Posterior vena cava (tissue), 2 donors: ENCODE measurements at regions not wholly inside any gene's neighbourhood (a gene's known extent, or its start where the extent isn't known, plus 50 kb on each side); places are given as distances from the start of the nearest gene placed in this dataset.

Experiments used
- DNase-seq: peaks from one replicate; pipeline ENCODE4 v3.0.0-alpha.2; 2020; ENCODE audit warnings: low spot score
- intact Hi-C, 2 donors: fragments of 100-400 bp; cut with DNase I; formaldehyde crosslinking; loops; one replicate each; pipeline versions ENCODE4 v1.14.1 to v1.14.2; 2022 to 2023
- donor health status: DM: yes; HTN: yes; CAD: no.
- donor health status: DM: yes; HTN: yes; CAD: no.

DNA sequence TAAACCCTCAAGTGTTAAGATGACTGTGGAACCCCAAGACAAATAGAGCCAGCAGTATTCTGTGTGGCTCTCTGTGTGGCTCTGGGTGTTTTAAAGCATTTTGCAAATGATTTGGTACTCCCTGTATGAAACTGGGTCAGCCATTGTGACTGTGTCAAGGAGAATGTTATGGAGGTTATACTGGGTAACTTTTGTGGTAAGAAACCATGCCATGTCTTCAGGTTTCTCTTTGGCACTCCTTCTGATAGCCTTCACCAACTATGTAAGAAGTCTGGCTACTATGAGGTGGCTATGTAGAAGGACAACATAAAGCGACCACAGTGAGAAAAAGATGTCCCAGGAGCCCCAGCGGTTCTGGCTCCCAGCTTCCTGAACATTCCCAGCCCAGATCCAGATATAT, 226.6 kb upstream of the RHOBTB1 start:
- intact Hi-C loops: no loop called here
- DNase-seq: no peak

DNA sequence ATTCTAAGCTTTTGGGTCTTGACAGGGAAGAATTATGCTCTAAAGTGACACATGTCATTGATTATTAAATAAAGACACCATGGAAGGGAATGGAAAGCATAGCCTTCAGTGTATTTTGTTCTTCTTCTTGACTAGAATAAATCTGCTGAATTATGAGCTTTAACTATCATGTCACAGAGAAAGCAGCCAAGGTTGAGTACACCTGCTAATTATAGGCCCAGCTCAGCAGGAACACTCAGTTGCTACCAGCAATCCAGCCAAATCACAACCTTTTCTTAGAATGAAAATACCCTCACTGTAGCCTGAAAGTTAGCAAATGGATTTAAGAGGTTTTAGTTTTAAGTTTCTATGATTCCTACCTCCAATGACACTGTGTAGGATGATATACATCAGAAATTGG, 225.3 kb upstream of the RHOBTB1 start:
- DNase-seq: no peak
- intact Hi-C loops: no loop called here

GRCh38 chr10:61166489-61166888, 222.5 kb upstream of the RHOBTB1 start:
- intact Hi-C loops: no loop called here
- DNase-seq: no peak

DNA sequence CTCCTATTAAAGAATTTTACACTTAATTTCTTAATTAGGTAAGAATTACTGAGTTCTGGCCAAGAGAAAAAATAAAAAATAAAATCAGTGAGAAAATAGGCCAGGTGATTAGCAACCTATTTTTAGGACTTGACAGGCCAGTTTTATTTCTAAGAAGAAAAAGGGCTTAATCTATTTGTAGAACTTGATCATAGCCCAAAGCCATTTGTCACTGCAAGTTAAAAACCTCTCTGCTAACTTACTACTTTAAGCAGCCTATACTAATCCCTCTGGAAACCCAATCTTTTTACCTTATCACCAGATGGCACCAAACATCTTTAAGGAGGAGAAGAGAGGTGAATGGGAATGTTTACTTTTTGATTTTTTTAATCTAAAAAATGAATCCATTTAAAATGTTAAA, 222.1 kb upstream of the RHOBTB1 start:
- no peak for DNase-seq
- intact Hi-C loops: no loop called here

GRCh38 chr10:61164458-61165160, 220.6 kb upstream of the RHOBTB1 start:
- DNase-seq: peak; percentile 83
- intact Hi-C loops: no loop called here

DNA sequence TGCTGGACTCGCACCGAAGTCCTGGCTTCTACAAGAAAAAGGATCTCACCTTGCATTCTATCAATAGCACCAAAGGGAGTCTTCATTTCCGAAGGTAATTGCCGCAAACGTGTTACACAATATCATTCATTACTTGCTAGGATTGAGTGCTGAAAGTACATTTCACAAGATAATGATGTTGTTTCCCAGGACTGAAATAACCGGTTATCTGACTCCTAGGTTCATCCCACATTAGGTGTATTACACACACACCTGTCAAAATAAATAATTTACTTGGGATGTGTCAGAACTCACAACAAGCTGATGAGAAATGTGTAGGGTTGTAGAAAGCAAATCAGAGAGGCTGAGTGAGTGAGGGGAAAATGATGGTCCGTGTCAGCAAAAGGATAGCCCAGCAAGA, 219.4 kb upstream of the RHOBTB1 start:
- intact Hi-C loops: no loop called here
- DNase-seq: no peak

DNA sequence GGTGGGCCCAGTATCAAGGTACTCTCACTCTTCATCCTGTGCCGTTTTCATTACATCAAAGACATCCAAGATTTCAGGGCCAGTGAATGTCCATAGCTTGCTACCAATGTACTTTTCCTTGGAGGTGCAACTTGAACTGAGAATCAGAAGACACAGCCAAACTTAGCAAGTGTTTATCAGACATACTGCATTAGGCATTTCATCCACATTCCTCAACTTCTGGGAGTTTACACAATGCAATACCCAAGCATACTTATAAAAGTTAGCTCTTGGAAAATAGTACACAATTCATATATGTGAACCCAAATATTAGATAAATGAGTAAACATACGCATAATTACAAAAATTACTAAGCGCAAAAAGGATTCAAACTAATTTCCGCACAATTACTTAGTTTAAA, 216.3 kb upstream of the RHOBTB1 start:
- intact Hi-C loops: no loop called here
- no peak for DNase-seq

DNA sequence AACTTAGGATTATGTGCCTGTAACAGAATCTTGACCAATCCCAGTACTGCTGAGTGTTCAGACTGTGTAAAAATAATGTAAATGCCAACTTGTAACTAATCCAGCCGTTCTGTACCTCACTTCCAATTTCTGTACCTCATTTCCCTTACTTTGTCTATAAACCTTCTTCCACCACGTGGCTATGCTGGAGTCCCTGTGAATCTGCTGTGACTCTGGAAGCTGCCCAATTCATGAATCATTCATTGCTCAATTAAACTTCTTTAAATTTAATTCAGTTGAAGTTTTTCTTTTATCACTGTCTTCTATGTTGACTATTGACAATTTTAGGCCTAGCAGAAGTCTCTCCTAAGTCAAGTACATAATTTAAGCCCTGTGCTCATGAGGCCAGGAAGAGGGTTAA, 215.3 kb upstream of the RHOBTB1 start:
- intact Hi-C loops: loop anchor here in 1 of 2 donors (10.0 kb wide), 1 partner anchor 126 kb away; no protein-coding TSS in a partner anchor
- no peak for DNase-seq

- intact Hi-C loops: loop anchor here in 1 of 2 donors (10.0 kb wide), 1 partner anchor 128 kb away; no protein-coding TSS in a partner anchor
- DNase-seq: no peak
These were observed 213.2 kb upstream of the RHOBTB1 start for GRCh38 chr10:61157182-61157581.

DNA sequence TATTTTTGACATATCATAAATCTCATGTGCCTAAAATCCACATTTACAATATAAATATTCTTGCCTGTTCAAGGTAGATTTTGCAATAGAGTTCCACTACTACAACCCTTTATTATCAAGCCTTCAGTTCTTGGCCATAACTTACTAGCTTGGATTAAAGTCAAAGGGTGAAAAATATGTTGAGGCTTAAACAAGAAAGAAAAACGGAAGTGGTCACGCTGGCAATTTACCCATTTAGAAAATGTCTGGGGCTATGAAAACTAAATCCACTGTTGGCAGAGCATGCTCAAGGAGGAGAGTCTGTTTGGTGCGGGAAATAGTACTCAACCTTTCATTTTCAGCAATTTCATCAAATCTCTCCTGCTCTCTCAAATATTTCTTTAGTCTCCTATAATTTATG, 209.8 kb upstream of the RHOBTB1 start:
- no peak for DNase-seq
- intact Hi-C loops: loop anchor here in 1 of 2 donors (10.0 kb wide), 1 partner anchor 131 kb away; no protein-coding TSS in a partner anchor

GRCh38 chr10:61151059-61151458, 207.1 kb upstream of the RHOBTB1 start:
- no peak for DNase-seq
- intact Hi-C loops: loop anchor here in 1 of 2 donors (10.0 kb wide), 1 partner anchor 134 kb away; no protein-coding TSS in a partner anchor

- DNase-seq: no peak
- intact Hi-C loops: loop anchor here in 1 of 2 donors (10.0 kb wide), 1 partner anchor 596 kb away; no protein-coding TSS in a partner anchor
These were observed 204.5 kb upstream of the RHOBTB1 start for GRCh38 chr10:61148451-61148850.

- intact Hi-C loops: loop anchor here in 1 of 2 donors (10.0 kb wide), 1 partner anchor 602 kb away; no protein-coding TSS in a partner anchor
These were observed 199.0 kb upstream of the RHOBTB1 start for GRCh38 chr10:61142987-61143386.

GRCh38 chr10:61140765-61141392, 196.9 kb upstream of the RHOBTB1 start:
- no peak for DNase-seq
- intact Hi-C loops: loop anchor here in 1 of 2 donors (10.0 kb wide), 1 partner anchor 604 kb away; no protein-coding TSS in a partner anchor

More at GRCh38 chr10:61142987-61143386, 199.0 kb upstream of the RHOBTB1 start:
- no peak for DNase-seq

GRCh38 chr10:61139592-61139953, 195.6 kb upstream of the RHOBTB1 start:
- intact Hi-C loops: loop anchor here in 1 of 2 donors (5.0 kb wide), 1 partner anchor 143 kb away; no protein-coding TSS in a partner anchor
- DNase-seq: no peak

DNA sequence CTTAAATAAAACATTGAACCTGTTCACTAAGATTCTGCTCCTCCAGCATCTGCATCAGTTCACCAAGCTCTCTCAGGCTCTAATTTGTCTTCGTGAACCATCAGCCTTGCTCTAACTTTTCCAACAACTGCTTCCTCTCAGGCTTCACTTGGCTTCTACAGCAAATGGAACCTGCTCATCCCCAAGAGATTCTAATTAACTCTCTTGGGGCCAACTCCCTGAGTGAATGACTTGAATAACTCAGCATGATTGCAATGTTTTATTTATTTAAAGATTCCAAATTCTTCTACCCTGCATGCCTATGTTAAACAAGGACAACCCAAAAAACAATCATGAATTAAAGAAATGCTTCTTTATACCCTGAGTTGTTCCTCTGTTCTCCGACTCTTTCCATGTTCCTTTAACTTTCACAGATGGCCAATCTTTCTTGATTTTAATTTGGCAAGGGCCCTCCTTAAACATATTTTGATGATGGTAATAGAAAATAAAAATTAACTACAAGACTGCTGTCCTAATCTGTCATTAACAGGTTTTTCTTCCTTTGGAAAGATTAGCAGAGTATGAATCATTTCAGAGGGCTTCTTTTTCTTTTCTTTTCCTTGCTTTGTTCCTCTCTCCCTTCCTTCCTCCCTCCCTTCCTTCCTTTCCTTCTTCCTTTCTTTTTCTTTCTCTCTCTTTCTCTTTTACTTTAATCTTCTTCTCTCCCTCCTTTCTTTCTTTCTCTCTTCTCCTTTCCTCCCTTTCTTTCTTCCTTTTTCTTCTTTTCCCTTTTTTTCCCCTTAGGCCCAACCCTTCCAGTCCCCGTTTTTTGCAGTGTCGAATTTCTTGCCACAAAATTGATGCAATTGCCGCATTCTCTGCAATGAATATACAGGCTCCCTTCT, 195.0 kb upstream of the RHOBTB1 start:
- DNase-seq: no peak
- intact Hi-C loops: loop anchor here in 1 of 2 donors (5.0 kb wide), 1 partner anchor 143 kb away; no protein-coding TSS in a partner anchor

- intact Hi-C loops: loop anchor here in 1 of 2 donors (5.0 kb wide), 1 partner anchor 146 kb away; no protein-coding TSS in a partner anchor
- DNase-seq: no peak
These were observed 192.2 kb upstream of the RHOBTB1 start for GRCh38 chr10:61136139-61136538.

DNA sequence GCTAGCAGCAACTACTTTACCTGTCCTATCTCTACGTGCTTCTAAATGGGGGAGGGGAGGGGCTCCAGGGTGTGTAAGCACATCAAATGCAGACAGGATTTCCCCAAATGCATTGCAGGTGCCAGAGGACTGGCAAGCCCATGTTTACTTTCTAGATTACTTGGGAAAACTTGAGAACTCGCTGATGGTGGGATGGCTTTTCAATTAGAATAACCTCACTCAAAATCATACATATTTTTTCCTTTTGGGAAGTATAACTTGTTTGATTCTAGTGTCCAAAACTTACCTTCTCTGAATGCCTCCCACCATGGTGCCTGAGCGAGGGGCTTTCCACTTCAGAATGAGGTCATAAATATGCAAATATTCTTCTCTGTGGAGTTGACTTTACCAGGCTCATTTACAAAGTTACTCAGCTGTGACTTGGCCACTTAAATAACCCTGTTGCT, 191.3 kb upstream of the RHOBTB1 start:
- intact Hi-C loops: loop anchor here in 1 of 2 donors (5.0 kb wide), 1 partner anchor 147 kb away; no protein-coding TSS in a partner anchor

DNA sequence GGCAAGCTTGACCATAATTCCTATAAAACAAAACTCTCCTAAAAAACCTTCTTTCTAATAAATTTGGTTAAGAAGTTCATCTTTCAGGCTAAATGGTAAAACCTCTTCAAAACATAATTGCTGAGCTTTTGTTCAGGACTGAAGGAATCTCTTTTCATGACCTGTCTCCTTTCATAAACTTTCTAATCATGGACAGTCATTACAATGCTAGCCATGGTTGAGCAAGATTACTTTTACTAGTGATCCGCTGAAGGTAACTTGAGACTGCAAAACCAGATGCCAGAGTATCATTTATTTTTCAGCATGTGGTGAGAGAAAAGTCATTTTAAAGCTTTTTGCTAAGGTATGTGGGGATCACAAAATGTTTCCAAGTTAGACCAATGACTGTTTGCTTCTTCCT, 186.4 kb upstream of the RHOBTB1 start:
- DNase-seq: no peak
- intact Hi-C loops: no loop called here

More for the DNA sequence above, 191.3 kb upstream of the RHOBTB1 start:
- no peak for DNase-seq
